D721Med (cell line): ENCODE measurements at regions not wholly inside any gene's neighbourhood (a gene's known extent, or its start where the extent isn't known, plus 50 kb on each side); places are given as distances from the start of the nearest gene placed in this dataset.
"Not testable (repeated sequence)": the region's sequence is repeated elsewhere in the genome, so short reads cannot be mapped to it uniquely, and the experiment has no call there.

Source experiments
- DNase-seq: peaks from one replicate; pipeline ENCODE4 v3.0.0; 2011; ENCODE audit warnings: low spot score; ENCODE audit not compliant: insufficient read length
- FAIRE-seq: peaks from 2 replicates; lab custom pipeline; 2011; peaks lifted over from hg19 to GRCh38; lab: Jason Lieb, UNC
- TF ChIP-seq, protein P1 (sequence below): IDR thresholded peaks from 2 replicates; pipeline ENCODE4 v1.5.1; 2012; ENCODE audit warnings: mild to moderate bottlenecking, control low read depth; ENCODE audit not compliant: insufficient read depth; ENCODE audit errors: missing control alignments

- DNase-seq (no peak), FAIRE-seq (no peak)
- TF ChIP-seq, protein P1, sequence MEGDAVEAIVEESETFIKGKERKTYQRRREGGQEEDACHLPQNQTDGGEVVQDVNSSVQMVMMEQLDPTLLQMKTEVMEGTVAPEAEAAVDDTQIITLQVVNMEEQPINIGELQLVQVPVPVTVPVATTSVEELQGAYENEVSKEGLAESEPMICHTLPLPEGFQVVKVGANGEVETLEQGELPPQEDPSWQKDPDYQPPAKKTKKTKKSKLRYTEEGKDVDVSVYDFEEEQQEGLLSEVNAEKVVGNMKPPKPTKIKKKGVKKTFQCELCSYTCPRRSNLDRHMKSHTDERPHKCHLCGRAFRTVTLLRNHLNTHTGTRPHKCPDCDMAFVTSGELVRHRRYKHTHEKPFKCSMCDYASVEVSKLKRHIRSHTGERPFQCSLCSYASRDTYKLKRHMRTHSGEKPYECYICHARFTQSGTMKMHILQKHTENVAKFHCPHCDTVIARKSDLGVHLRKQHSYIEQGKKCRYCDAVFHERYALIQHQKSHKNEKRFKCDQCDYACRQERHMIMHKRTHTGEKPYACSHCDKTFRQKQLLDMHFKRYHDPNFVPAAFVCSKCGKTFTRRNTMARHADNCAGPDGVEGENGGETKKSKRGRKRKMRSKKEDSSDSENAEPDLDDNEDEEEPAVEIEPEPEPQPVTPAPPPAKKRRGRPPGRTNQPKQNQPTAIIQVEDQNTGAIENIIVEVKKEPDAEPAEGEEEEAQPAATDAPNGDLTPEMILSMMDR = no peak
These were observed 167.5 kb downstream of the AKAIN1 start for GRCh38 chr18:5029592-5029991.

DNA sequence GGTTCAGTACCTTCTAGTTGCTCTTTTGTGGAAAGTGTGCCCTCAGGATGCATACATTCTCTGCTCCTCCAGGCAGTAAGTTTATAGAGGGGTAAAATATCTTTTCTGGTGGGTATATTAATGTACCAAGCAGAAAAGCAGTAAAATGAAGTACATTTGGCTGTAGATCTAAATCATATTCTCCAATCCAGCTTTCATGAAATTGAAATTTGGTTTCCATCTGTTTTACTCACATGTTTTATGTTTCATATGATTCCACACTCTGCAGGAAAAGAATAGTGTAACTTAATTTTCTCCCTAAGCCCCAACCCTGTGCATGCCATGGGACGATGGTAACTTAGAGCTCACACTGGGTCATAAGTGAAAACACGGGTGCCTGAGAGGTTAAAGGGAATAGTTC, 172.3 kb downstream of the AKAIN1 start:
- FAIRE-seq (no peak), DNase-seq (no peak)
- TF ChIP-seq, protein P1 = no peak

GRCh38 chr18:5021558-5021957, 175.5 kb downstream of the AKAIN1 start:
- DNase-seq = no peak
- no peak for FAIRE-seq
- TF ChIP-seq, protein P1 = no peak

GRCh38 chr18:5015213-5015612, 181.8 kb downstream of the AKAIN1 start:
- DNase-seq = no peak
- FAIRE-seq = no peak
- TF ChIP-seq, protein P1 = no peak

- FAIRE-seq, DNase-seq: not testable (repeated sequence)
These were observed 192.8 kb downstream of the AKAIN1 start for GRCh38 chr18:5004031-5004820.

DNA sequence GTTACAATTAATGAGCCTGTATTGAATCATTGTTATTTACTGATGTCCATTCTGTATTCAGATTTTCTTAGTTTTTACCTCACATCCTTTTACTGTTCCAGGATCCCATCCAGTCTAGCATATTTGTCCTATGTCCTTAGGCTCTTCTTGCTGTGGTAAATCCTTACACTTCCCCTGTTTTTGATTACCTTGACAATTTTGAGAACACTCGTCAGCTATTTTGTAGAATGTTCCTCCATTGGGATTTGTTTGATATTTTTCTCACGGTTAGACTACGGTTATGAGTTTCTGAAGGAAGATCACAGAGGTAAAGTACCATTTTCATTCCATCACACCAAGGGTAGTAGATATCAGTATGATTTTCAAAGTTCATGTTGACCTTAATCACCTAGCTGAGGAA, 202.3 kb downstream of the AKAIN1 start:
- FAIRE-seq (peak; percentile 88), DNase-seq (no peak)
- TF ChIP-seq, protein P1 = no peak

DNA sequence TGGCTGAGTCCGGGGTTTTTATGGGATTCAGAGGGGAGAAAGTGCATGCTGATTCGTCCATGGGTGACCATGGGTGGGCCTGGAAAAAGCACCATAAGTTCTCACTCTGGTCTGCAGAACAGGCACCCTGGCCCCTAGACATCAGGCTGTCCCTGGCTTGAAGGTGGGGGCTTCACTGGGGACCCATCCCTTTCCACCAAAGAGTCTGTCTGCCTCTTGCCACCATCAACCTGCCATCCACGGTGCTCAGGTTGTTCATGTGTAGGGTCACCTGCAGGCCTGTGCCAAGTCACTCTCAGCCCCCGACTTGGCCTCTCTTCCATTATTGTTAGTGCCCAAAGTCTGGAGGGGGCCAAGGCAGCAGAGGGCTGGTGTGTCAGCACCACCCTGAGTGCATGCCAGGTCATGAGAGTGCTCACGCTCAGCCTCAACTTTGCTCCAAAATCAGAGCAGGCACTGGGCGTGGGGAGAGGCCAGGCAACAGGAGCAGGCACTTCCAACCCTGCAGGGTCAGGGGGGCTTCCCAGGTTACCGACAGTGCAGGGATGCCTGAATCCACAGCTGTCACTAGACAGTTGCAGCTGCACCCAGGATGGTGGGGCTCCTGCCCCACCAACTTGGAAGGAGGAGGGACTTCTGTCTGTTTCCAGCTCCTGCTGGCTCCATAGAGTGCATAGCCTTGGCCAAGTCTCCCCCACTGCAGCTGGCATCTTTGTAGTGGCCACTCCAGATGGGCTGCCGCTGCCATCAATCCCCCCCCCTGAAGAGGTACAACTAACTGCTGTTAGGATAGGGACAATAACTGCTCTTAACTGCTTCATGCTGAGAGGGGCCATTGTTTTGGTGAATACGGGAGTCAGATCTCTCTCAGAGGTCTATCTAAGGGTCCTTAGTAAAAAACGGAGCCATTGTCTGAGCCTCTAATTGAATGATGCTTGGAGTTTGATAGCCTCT, 209.3 kb downstream of the AKAIN1 start:
- TF ChIP-seq, protein P1 = no peak
- FAIRE-seq (no peak), DNase-seq (no peak)
